Mononuclear cell (primary cell): ENCODE measurements at regions not wholly inside any gene's neighbourhood (a gene's known extent, or its start where the extent isn't known, plus 50 kb on each side); places are given as distances from the start of the nearest gene placed in this dataset.

Source experiments
- H3K27me3 ChIP-seq: 2 replicates; pipeline ENCODE4 v1.6.0; 2011; ENCODE audit warnings: low read length, control low read depth; ENCODE audit not compliant: insufficient read depth
- H3K4me1 ChIP-seq: 2 replicates; pipeline ENCODE4 v1.5.1; 2011; ENCODE audit warnings: mild to moderate bottlenecking, low read length, control low read depth; ENCODE audit not compliant: insufficient read depth
- H3K4me3 ChIP-seq: 2 replicates; pipeline ENCODE4 v1.5.1; 2011; ENCODE audit warnings: mild to moderate bottlenecking, low read length, moderate library complexity
- H3K9me3 ChIP-seq: 2 replicates; pipeline ENCODE4 v1.5.1; 2011; ENCODE audit warnings: low read depth, mild to moderate bottlenecking, control low read depth, low read length

DNA sequence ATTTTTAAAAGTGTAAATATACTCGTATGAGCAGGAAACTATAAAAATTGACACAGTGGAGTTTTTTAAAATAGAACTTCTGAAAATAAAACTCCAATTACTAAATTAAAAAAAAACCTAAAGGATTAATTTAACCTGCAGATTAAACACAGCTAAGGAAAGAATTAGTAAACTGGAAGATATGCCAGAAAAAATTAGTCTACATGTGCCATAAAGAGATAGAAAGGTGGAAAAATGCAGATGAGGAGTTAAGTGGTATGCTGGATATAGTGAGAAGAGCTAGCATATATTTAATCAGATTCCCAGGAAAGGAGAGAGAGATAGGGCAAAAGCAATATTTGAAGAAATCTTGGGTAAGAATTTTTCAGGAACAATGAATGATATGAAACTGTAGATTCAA, 315.8 kb upstream of the CADM1 start:
- no peaks in the 10 kb centered on the region for H3K9me3 ChIP-seq
- H3K27me3 ChIP-seq: no peaks in the 10 kb centered on the region
- no peak overlapping the region for H3K4me3 ChIP-seq
- H3K4me1 ChIP-seq: no peaks in the 10 kb centered on the region

- H3K4me1 ChIP-seq: no peaks in the 10 kb centered on the region
- H3K27me3 ChIP-seq: no peaks in the 10 kb centered on the region
- no peak overlapping the region for H3K4me3 ChIP-seq
- no peaks in the 10 kb centered on the region for H3K9me3 ChIP-seq
Measured at GRCh38 chr11:115819014-115819413, 314.8 kb upstream of the CADM1 start.

DNA sequence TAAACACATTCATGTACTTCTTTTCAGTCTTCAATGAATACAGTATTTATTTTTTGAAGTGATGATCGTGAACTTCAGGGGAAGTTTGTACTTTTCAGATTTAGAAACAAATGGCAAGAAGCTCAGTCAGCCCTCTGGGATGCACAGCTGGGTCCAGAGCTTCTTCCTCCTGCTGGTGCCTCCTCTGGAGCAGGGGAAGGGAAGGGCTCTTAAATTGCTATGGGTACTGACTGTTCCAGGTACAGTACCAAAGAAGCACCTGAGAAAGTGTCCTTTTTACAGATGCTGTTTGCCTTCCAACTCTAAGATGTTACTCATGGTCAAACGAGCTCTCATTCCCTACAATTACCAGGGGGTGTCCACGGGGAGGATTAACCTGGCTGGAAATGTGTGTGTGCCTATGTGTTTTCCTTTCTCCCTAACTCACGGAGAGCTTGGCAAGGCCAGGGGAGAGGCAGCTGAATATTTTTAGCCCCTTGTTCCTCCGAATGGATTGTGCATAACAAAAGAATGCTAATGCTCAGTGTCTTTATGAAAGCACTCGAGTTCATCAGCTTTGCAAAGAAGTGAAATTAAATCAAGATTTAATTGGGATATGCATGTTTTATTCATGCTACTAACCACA, 313.7 kb upstream of the CADM1 start:
- Histone ChIP-seq H3K4me1 (no peaks in the 10 kb centered on the region), H3K27me3 (no peaks in the 10 kb centered on the region), H3K4me3 (no peak overlapping the region), H3K9me3 (no peaks in the 10 kb centered on the region)

DNA sequence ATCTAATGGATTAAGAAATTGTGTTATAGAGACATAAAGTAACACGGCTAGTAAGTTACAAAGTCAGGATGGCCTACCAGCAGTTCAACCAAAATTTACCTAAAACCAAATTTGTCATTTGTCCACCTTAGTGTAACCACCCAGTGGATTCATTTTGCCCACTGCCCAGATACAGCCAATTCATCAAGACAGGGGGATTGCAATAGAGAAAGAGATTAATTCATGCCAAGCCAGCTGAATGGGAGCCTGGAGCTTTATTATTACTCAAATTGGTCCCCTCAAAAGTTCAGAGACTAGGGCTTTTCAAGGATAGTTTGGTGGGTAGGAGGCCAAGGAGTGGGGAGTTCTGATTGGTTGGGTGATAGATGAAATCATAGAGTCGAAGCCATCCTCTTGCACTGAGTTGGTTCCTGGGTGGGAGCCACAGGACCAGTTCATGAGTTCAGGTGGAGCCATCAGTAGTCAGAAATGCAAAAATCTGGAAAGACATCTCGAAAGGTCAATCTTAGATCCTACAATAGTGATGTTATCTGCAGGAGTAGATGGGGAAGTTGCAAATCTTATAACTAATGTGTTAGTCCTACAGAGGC, 304.2 kb upstream of the CADM1 start:
- no peak overlapping the region for H3K4me3 ChIP-seq
- no peaks in the 10 kb centered on the region for H3K9me3 ChIP-seq
- H3K27me3 ChIP-seq: no peaks in the 10 kb centered on the region
- H3K4me1 ChIP-seq: no peaks in the 10 kb centered on the region

- Histone ChIP-seq H3K4me3 (no peak overlapping the region), H3K27me3 (no peaks in the 10 kb centered on the region), H3K9me3 (no peaks in the 10 kb centered on the region), H3K4me1 (no peaks in the 10 kb centered on the region)
Measured at GRCh38 chr11:115806056-115806455, 301.8 kb upstream of the CADM1 start.

DNA sequence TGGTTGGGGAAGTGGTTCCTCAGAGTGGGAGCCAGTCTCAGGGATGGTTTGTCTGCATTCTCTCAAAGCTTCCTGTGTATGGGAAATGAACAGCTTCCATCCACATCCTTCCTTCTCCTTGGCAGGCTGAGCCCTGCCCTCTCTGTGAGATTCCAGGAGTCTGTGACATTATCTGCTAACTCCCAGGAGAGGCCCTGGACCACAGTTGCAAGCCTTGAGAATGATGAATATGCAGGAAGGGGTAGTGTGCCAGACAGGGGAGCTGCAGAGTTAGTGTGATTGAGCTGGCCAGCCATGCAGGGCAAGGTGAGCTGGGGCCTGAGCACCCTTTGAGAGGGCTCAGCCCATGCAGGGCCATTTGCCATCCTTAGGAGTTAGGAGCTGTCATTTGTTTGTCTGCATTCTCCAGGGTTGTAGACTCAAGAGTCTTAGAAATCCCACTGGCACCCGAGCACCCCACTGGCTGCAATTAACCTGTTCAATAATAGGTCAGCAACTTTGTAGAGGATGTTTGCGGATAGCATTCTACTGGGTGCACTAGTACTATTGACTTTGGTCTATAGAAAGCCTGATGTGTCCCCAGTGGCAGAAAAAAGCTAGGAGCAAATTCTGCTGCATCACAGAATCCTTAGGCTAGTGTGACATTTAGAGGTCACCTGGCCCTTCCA, 299.0 kb upstream of the CADM1 start:
- Histone ChIP-seq H3K9me3 (no peaks in the 10 kb centered on the region), H3K4me1 (no peaks in the 10 kb centered on the region)

DNA sequence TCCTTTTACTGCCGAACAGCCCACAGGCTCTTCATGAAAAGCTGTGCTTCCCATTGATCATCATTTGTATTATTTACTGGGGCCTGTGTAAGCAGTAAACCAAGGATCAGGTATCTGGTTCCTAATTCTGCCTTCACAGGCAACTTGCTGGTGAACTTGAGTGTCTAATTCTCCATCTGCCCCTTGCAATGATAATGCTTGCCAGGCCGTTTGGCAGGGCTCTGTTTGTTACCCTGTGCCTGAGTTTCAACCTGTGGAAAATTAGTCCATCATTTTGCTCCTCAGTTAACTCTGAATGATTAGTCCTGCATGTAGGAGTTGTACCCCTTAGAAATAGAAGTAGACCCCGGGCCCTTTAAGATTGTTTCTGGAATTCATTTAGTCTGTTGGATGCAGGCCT, 298.4 kb upstream of the CADM1 start:
- Histone ChIP-seq H3K4me3 (no peak overlapping the region), H3K4me1 (no peaks in the 10 kb centered on the region), H3K27me3 (no peaks in the 10 kb centered on the region), H3K9me3 (no peaks in the 10 kb centered on the region)

More for the DNA sequence above, 299.0 kb upstream of the CADM1 start:
- H3K27me3 ChIP-seq: no peaks in the 10 kb centered on the region
- no peak overlapping the region for H3K4me3 ChIP-seq

DNA sequence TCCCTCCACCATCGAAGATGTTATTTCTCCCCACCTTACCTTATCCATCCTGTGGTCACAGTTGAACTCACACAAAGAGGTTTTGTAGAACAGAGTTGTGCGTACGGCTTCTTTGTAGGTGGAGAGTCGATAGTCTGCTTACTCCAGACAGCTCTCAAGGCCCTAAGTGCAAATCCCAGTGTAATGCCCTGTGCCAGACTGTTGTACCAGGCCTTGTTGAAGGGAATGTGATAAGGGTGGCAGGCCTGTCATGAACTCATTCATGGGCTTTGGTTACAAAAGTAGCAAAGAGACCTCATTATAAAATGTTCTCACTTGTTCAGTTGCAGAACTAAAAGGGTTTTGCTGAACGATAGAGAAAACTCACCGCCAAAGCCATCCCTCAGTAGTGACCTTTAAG, 288.7 kb upstream of the CADM1 start:
- no peaks in the 10 kb centered on the region for H3K4me1 ChIP-seq
- no peaks in the 10 kb centered on the region for H3K27me3 ChIP-seq
- no peaks in the 10 kb centered on the region for H3K9me3 ChIP-seq
- no peak overlapping the region for H3K4me3 ChIP-seq

GRCh38 chr11:115787302-115787701, 283.1 kb upstream of the CADM1 start:
- Histone ChIP-seq H3K4me3 (no peak overlapping the region), H3K9me3 (no peaks in the 10 kb centered on the region), H3K27me3 (no peaks in the 10 kb centered on the region), H3K4me1 (no peaks in the 10 kb centered on the region)

DNA sequence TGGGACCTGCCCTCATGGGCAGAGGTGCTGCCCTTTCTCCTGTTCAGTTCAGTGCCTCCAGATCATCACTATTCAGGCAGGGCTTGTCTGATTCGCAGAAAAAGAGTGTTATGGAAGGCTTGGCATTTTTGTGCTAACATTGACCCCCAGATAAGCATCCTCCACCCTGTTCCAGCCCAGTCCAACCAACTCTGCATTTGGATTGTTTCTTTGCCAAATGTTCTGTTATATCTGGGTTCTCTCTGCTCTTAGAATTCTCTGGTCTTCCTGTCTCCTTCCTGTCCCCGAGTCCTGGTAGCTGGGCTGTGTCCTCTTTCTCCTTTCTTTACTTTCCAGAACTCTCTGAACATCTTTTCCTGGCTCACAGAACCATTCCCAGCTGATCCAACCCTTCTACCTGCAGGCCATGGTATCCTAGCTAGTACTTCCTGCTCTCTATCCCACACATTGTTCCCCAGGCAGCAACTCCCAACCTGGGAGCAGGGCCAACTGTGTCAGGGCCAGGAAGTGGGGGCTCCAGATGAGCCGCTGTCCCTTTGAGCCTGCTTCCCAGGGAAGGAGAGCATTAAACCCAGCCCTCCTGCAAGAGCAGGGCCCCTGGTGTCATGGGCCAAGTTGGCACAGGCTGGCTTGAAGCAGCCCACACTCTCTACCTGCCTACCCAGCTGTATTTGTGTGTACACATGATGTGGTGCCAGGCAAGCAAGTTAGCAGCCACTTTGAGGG, 280.7 kb upstream of the CADM1 start:
- Histone ChIP-seq H3K9me3 (no peaks in the 10 kb centered on the region), H3K4me1 (no peaks in the 10 kb centered on the region), H3K4me3 (no peak overlapping the region), H3K27me3 (no peaks in the 10 kb centered on the region)

GRCh38 chr11:115780646-115781362, 276.6 kb upstream of the CADM1 start:
- no peaks in the 10 kb centered on the region for H3K4me1 ChIP-seq
- H3K27me3 ChIP-seq: no peaks in the 10 kb centered on the region
- H3K4me3 ChIP-seq: no peak overlapping the region
- no peaks in the 10 kb centered on the region for H3K9me3 ChIP-seq

DNA sequence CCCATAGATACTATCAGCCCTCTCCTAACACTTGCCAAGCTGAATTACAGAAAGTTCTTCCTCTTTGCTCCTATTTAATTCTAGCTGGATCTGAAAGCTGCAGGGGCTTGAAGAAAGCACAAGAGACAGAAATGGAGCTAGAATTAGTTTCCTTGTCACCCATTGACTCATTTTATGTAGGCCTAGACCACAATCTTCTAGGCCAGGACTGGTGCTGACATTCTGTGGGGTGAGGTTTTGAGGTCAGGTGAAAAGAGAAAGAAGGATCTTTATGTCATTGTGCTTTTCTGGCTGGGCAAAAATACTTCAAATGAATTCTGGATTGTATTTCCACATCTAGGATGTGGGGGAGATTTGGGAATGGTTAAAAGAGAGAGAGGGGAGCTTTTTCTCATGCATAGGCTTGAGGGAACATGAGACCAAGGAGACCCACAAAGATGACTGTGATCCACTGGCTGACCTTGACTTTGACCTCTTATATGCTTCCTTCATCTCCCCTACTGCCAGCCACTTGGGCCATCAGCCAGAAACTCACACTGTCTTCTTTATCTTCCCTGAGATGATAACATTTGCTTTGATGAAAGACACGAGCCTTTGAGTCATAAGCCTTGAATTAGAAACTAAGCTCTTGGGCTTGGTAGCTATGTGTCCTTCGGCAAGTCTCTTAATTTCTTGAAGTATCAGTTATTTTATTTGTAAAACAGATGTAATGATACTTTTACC, 274.9 kb upstream of the CADM1 start:
- no peaks in the 10 kb centered on the region for H3K27me3 ChIP-seq
- H3K4me3 ChIP-seq: no peak overlapping the region
- no peaks in the 10 kb centered on the region for H3K4me1 ChIP-seq
- H3K9me3 ChIP-seq: no peaks in the 10 kb centered on the region

DNA sequence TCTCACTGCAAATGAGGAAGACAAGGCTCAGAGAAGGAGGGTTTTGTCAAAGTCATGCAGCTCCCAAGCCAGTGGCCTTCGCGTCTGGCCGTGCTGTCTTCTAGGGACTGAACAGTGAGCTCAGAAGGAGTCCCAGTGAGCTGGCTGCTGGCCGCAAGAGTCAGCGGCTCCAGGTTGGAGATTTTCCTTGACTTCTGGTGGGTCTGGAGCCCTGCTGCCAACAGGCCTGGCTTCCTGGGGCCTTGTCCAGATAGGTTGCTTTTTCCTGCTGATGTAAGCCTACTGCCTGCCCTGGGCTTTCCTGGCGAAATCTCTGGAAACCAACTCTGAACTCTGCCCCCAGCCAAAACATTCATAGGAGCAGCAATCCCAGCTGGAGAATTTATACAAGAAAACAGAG, 272.7 kb upstream of the CADM1 start:
- no peaks in the 10 kb centered on the region for H3K9me3 ChIP-seq
- H3K4me3 ChIP-seq: no peak overlapping the region
- H3K4me1 ChIP-seq: no peaks in the 10 kb centered on the region
- no peaks in the 10 kb centered on the region for H3K27me3 ChIP-seq

- no peaks in the 10 kb centered on the region for H3K9me3 ChIP-seq
- H3K4me3 ChIP-seq: no peak overlapping the region
Measured at GRCh38 chr11:115775846-115776245, 271.6 kb upstream of the CADM1 start.

More at GRCh38 chr11:115775846-115776245, 271.6 kb upstream of the CADM1 start:
- H3K27me3 ChIP-seq: no peaks in the 10 kb centered on the region
- H3K4me1 ChIP-seq: no peaks in the 10 kb centered on the region
